ENCODE measurements at regions not wholly inside any gene's neighbourhood (a gene's known extent, or its start where the extent isn't known, plus 50 kb on each side); places are given as distances from the start of the nearest gene placed in this dataset.

DNA sequence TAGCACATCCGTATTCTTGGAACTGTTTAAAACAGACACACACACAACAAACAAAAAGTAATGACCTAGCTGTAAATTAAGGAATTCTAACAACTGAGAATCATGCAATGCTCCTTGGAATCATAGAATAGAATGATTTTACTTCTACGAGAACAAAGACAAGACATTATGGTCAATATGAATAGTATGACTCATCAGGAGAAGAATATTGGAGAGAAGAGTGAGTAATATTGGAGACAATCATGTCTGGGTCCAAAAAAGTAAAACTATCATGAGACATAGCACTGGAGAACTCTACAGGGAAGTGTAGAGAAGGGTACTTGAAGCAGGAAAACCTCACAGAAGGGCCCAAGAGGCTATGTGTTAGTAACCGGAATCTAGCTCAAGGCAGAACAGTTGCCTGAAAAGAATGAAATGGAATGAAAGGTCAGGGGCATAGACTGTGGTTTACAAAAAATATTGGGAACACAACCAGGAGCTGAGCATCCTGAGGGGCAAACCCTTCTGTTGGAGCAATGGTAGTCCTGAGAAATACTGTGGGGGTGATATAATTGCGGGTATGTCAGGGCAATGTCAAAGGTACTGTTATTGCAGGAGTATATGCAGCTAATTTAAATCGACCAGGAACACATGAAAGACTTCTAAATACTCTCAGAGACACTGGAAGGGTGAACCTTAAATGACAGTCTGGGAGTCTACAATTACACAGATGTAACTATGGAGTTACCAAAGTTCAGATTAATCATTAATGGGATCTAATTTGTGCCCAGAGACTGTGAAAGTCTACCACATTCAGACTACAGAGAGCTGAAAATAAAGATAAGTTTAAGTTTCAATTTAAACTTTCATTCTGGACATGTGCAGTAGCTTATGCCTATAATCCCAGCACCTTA is 201.2 kb downstream of the BCHE start (continued):
- no peak for TF ChIP-seq POU6F1 (CRISPR knock-in tag; IDR thresholded peaks at IDR 0.05; ENCODE audit: borderline replicate concordance, low read depth)
- TF ChIP-seq ISL1 (CRISPR knock-in tag; IDR thresholded peaks at IDR 0.05): no peak

GRCh38 chr3:165624761-165625160 is 212.5 kb downstream of the BCHE start:
- peak; percentile 68; the same call in 2 of the 3 replicates for ATAC-seq
- TF ChIP-seq ARNTL (CRISPR knock-in tag; IDR thresholded peaks at IDR 0.05; ENCODE audit: borderline replicate concordance, low read depth) (no peak), RARB (CRISPR knock-in tag; IDR thresholded peaks at IDR 0.05) (no peak), TOX (CRISPR knock-in tag; IDR thresholded peaks at IDR 0.05; ENCODE audit: borderline replicate concordance) (no peak), BACH2 (CRISPR knock-in tag; IDR thresholded peaks at IDR 0.05; ENCODE audit: borderline replicate concordance) (no peak), ZFP3 (CRISPR knock-in tag; IDR thresholded peaks at IDR 0.05) (no peak), SNAI2 (CRISPR knock-in tag; IDR thresholded peaks at IDR 0.05) (no peak), ISL1 (CRISPR knock-in tag; IDR thresholded peaks at IDR 0.05) (no peak), ZNF8 (CRISPR knock-in tag; IDR thresholded peaks at IDR 0.05) (no peak), CSRNP3 (CRISPR knock-in tag; IDR thresholded peaks at IDR 0.05) (no peak), ZC3H10 (CRISPR knock-in tag; IDR thresholded peaks at IDR 0.05) (no peak), POU6F1 (CRISPR knock-in tag; IDR thresholded peaks at IDR 0.05; ENCODE audit: borderline replicate concordance, low read depth) (no peak), ZNF565 (CRISPR knock-in tag; conservative IDR thresholded peaks at IDR 0.05; ENCODE audit: low read depth) (no peak)

DNA sequence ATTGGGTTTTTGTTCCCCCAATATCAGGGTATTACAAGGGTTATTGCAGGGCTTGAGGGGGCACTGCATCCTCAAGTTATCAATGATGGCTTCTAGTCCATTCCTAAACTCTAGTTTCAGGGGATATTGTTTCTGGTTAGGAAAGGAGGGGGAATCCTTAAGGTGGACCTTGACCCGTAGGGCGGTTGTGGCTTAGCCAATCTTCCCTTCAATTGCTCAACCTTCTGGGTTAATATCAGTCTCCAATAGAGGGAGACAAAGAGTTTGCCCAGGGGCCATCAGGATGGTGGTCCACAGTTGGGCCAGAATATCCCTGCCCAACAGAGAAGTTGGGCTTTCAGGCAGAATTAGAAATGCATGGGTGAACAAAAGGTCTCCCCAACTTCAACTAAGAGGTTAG is 214.9 kb downstream of the BCHE start:
- no peak for ATAC-seq
- TF ChIP-seq ARNTL (CRISPR knock-in tag; IDR thresholded peaks at IDR 0.05; ENCODE audit: borderline replicate concordance, low read depth) (no peak), CREB5 (CRISPR knock-in tag; IDR thresholded peaks at IDR 0.05; ENCODE audit: low read depth) (no peak), ZNF8 (CRISPR knock-in tag; IDR thresholded peaks at IDR 0.05) (no peak), ZNF70 (CRISPR knock-in tag; IDR thresholded peaks at IDR 0.05) (no peak), PATZ1 (CRISPR knock-in tag; IDR thresholded peaks at IDR 0.05; ENCODE audit: borderline replicate concordance) (no peak), CSRNP3 (CRISPR knock-in tag; IDR thresholded peaks at IDR 0.05) (no peak), ZFP30 (CRISPR knock-in tag; IDR thresholded peaks at IDR 0.05) (no peak), POU6F1 (CRISPR knock-in tag; IDR thresholded peaks at IDR 0.05; ENCODE audit: borderline replicate concordance, low read depth) (no peak), ISL1 (CRISPR knock-in tag; IDR thresholded peaks at IDR 0.05) (no peak)
